ENCODE measurements at regions not wholly inside any gene's neighbourhood (a gene's known extent, or its start where the extent isn't known, plus 50 kb on each side); places are given as distances from the start of the nearest gene placed in this dataset.

GRCh38 chr2:182649316-182649715 lies 66.7 kb upstream of the DNAJC10 start:
- H3K4me1 ChIP-seq (ENCODE audit: insufficient read depth) = no peaks in the 10 kb centered on the region
- Mint-ChIP-seq H3K9me3 (no peaks in the 10 kb centered on the region), H3K4me3 (no peak overlapping the region), H3K4me1 (peaks cover 10% of the 10 kb centered on the region), H3K27ac (no peak overlapping the region), H3K27me3 (ENCODE audit: insufficient read depth, low read depth, poor library complexity) (no peaks in the 10 kb centered on the region), H3K36me3 (ENCODE audit: low read depth) (no peaks in the 10 kb centered on the region)
- H3K9me2 ChIP-seq (ENCODE audit: insufficient read depth) = no peaks in the 10 kb centered on the region
- no peaks in the 10 kb centered on the region for H4K20me1 ChIP-seq (replicated peaks; ENCODE audit: insufficient read depth)
- ATAC-seq = peak; percentile 96
- no peak overlapping the region for H3K4me2 ChIP-seq
- H3K27me3 ChIP-seq (ENCODE audit: insufficient read depth) = no peaks in the 10 kb centered on the region
- no peaks in the 10 kb centered on the region for H3K36me3 ChIP-seq (ENCODE audit: insufficient read depth)
- TF ChIP-seq ZNF331 (CRISPR knock-in tag; IDR thresholded peaks at IDR 0.05; ENCODE audit: low read depth) (no peak), ZNF114 (CRISPR knock-in tag; IDR thresholded peaks at IDR 0.05) (no peak), CTCF (conservative IDR thresholded peaks at IDR 0.05; ENCODE audit: low read depth in 2 of 2) (peak; percentile 78 to 89)
- peak; percentile 88 for DNase-seq (ENCODE audit: low spot score)
- no peak overlapping the region for H2AFZ ChIP-seq
- no peaks in the 10 kb centered on the region for H3F3A ChIP-seq (replicated peaks; ENCODE audit: low read depth)
- no peaks in the 10 kb centered on the region for H3K79me2 ChIP-seq (replicated peaks; ENCODE audit: insufficient read depth)
- H3K4me3 ChIP-seq = no peak overlapping the region
- no peak overlapping the region for H3K27ac ChIP-seq (ENCODE audit: low read depth)

- no peaks in the 10 kb centered on the region for H3F3A ChIP-seq (replicated peaks; ENCODE audit: low read depth)
These were observed 65.4 kb upstream of the DNAJC10 start for GRCh38 chr2:182650704-182651103.

More at GRCh38 chr2:182650704-182651103, 65.4 kb upstream of the DNAJC10 start:
- ATAC-seq (no peak), DNase-seq (ENCODE audit: low spot score) (peak; percentile 73)
- Histone ChIP-seq H3K9me2 (ENCODE audit: insufficient read depth) (no peaks in the 10 kb centered on the region), H4K20me1 (replicated peaks; ENCODE audit: insufficient read depth) (no peaks in the 10 kb centered on the region), H3K27me3 (ENCODE audit: insufficient read depth) (no peaks in the 10 kb centered on the region), H3K36me3 (ENCODE audit: insufficient read depth) (no peaks in the 10 kb centered on the region), H2AFZ (no peak overlapping the region), H3K27ac (ENCODE audit: low read depth) (no peak overlapping the region), H3K4me2 (no peak overlapping the region), H3K4me3 (no peak overlapping the region), H3K4me1 (ENCODE audit: insufficient read depth) (no peaks in the 10 kb centered on the region), H3K79me2 (replicated peaks; ENCODE audit: insufficient read depth) (no peaks in the 10 kb centered on the region)
- Mint-ChIP-seq H3K4me3 (no peak overlapping the region), H3K27ac (peak overlapping the region; percentile 58; the same call in 1 of the 2 replicates), H3K4me1 (peaks cover 10% of the 10 kb centered on the region), H3K36me3 (ENCODE audit: low read depth) (no peaks in the 10 kb centered on the region), H3K9me3 (no peaks in the 10 kb centered on the region), H3K27me3 (ENCODE audit: insufficient read depth, low read depth, poor library complexity) (no peaks in the 10 kb centered on the region)
- no peak for TF ChIP-seq NANOG (IDR thresholded peaks at IDR 0.05; ENCODE audit: borderline replicate concordance)
- no peak for TF ChIP-seq STAT1 (IDR thresholded peaks at IDR 0.05; ENCODE audit: unreplicated experiment)
- peak in 1 of 2 experiments; percentile 68 for TF ChIP-seq CTCF (conservative IDR thresholded peaks at IDR 0.05; ENCODE audit: low read depth in 2 of 2)
- TF ChIP-seq REST (IDR thresholded peaks at IDR 0.05; ENCODE audit: unreplicated experiment) = no peak
- TF ChIP-seq POLR2AphosphoS5 (IDR thresholded peaks at IDR 0.05; ENCODE audit: low read depth) = no peak
